ENCODE measurements at regions not wholly inside any gene's neighbourhood (a gene's known extent, or its start where the extent isn't known, plus 50 kb on each side); places are given as distances from the start of the nearest gene placed in this dataset.

DNA sequence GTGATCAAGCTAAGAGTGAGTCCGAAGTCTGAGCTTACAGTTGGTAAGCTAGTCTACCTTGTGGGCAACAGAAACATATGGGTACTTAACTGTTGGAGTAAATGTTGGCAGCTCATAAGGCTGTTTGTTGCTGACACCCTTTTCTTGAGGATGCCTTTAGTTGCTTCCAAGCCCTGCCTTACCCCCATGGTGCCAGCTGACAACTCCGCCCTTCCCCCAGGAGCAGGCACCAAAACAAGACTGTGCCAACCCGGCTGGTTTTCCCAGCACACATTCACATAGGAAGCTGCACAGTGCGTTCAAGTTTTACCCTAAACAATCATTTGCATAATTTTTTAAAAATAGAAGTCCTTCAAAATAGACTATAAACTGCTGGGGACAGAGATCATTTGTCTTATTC, 150.2 kb upstream of the LMO4 start:
- no peak overlapping the region for H3K27ac ChIP-seq (ENCODE audit: low read depth in 2 of 2, low read length in 2 of 2)
- no peaks in the 10 kb centered on the region for H3K36me3 ChIP-seq (ENCODE audit: control insufficient read depth in 2 of 2, insufficient read depth in 2 of 2, low read length in 2 of 2)
- no peak overlapping the region for H3K9ac ChIP-seq (ENCODE audit: low read depth in 1 of 2, low read length in 2 of 2)
- H3K9me3 ChIP-seq (ENCODE audit: control insufficient read depth in 2 of 2, low read length in 2 of 2): no peaks in the 10 kb centered on the region
- no peaks in the 10 kb centered on the region for H3K4me1 ChIP-seq (ENCODE audit: control insufficient read depth in 2 of 2, insufficient read depth in 2 of 2, low read length in 2 of 2)
- H3K4me3 ChIP-seq (ENCODE audit: low read length in 2 of 2): no peak overlapping the region
- H3K27me3 ChIP-seq (ENCODE audit: control insufficient read depth in 2 of 2, insufficient read depth in 2 of 2, low read length in 2 of 2): no peaks in the 10 kb centered on the region

DNA sequence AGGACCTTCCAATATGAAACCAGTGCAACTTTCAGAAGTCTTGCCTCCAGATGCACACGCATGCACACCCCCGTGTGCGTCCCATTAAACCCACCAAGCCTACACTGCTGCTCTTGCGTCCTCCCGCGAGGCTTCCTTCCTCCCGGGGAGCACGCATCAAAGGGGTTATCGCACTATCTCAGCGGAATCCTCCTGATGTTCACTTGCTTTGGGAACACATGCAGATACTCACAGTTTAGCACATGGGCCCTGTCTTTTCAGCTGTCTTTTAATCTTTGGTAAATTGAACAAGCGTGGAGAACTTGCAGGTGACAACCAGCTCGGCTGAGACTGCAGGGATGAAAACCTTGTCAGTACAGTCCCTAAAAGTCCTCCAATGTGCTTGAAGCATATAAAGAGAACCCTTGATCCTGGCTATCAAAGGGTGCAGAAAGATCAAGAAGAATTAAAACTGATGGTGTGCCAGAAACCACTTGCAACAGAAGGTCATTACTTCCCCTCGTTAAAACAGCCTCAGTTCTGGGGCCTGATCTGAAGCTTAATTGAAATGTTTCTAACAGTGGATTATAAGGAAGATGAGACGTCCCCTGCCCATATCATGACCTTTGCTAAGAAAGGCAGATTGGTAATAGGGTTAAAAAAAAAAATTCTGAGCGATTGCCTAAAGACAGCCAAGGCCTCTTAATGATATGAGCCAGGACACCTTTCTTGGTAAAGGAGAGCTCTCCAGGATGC, 149.4 kb upstream of the LMO4 start:
- H3K9me3 ChIP-seq (ENCODE audit: control insufficient read depth in 2 of 2, low read length in 2 of 2): no peaks in the 10 kb centered on the region
- H3K27ac ChIP-seq (ENCODE audit: low read depth in 2 of 2, low read length in 2 of 2): no peak overlapping the region
- no peaks in the 10 kb centered on the region for H3K27me3 ChIP-seq (ENCODE audit: control insufficient read depth in 2 of 2, insufficient read depth in 2 of 2, low read length in 2 of 2)
- H3K4me1 ChIP-seq (ENCODE audit: control insufficient read depth in 2 of 2, insufficient read depth in 2 of 2, low read length in 2 of 2): no peaks in the 10 kb centered on the region
- H3K9ac ChIP-seq (ENCODE audit: low read depth in 1 of 2, low read length in 2 of 2): no peak overlapping the region
- no peaks in the 10 kb centered on the region for H3K36me3 ChIP-seq (ENCODE audit: control insufficient read depth in 2 of 2, insufficient read depth in 2 of 2, low read length in 2 of 2)
- no peak overlapping the region for H3K4me3 ChIP-seq (ENCODE audit: low read length in 2 of 2)

- H3K4me1 ChIP-seq (ENCODE audit: control insufficient read depth in 2 of 2, insufficient read depth in 2 of 2, low read length in 2 of 2): no peaks in the 10 kb centered on the region
- no peak overlapping the region for H3K9ac ChIP-seq (ENCODE audit: low read depth in 1 of 2, low read length in 2 of 2)
- H3K9me3 ChIP-seq (ENCODE audit: control insufficient read depth in 2 of 2, low read length in 2 of 2): no peaks in the 10 kb centered on the region
Observed at GRCh38 chr1:87179851-87180519, 148.7 kb upstream of the LMO4 start.

GRCh38 chr1:87180682-87181081, 148.0 kb upstream of the LMO4 start:
- H3K27me3 ChIP-seq (ENCODE audit: control insufficient read depth in 2 of 2, insufficient read depth in 2 of 2, low read length in 2 of 2): no peaks in the 10 kb centered on the region
- H3K27ac ChIP-seq (ENCODE audit: low read depth in 2 of 2, low read length in 2 of 2): no peak overlapping the region
- no peaks in the 10 kb centered on the region for H3K4me1 ChIP-seq (ENCODE audit: control insufficient read depth in 2 of 2, insufficient read depth in 2 of 2, low read length in 2 of 2)
- no peaks in the 10 kb centered on the region for H3K9me3 ChIP-seq (ENCODE audit: control insufficient read depth in 2 of 2, low read length in 2 of 2)
- no peak overlapping the region for H3K9ac ChIP-seq (ENCODE audit: low read depth in 1 of 2, low read length in 2 of 2)
- H3K4me3 ChIP-seq (ENCODE audit: low read length in 2 of 2): no peak overlapping the region
- H3K36me3 ChIP-seq (ENCODE audit: control insufficient read depth in 2 of 2, insufficient read depth in 2 of 2, low read length in 2 of 2): no peaks in the 10 kb centered on the region

More at GRCh38 chr1:87179851-87180519, 148.7 kb upstream of the LMO4 start:
- H3K36me3 ChIP-seq (ENCODE audit: control insufficient read depth in 2 of 2, insufficient read depth in 2 of 2, low read length in 2 of 2): no peaks in the 10 kb centered on the region
- H3K27me3 ChIP-seq (ENCODE audit: control insufficient read depth in 2 of 2, insufficient read depth in 2 of 2, low read length in 2 of 2): no peaks in the 10 kb centered on the region
- H3K4me3 ChIP-seq (ENCODE audit: low read length in 2 of 2): no peak overlapping the region
- H3K27ac ChIP-seq (ENCODE audit: low read depth in 2 of 2, low read length in 2 of 2): no peak overlapping the region

DNA sequence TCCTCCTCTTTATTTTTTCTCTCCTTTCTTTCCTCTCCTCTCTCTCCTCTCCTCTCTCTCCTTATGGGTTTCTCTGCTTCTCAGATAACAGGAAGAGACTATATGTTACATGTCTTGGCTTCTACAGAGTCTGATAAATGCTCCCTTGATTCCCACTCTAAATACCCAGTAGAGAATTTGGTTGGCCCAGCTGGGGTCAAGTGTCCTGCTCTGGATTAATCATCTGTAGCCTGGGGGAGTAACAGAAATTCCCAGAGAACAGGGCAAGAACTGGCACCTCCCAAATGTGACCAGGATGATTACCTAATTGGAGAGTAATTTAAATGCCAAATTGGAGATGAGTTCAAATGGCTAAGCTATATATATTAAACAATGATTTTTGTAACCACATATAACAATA, 146.1 kb upstream of the LMO4 start:
- H3K27ac ChIP-seq (ENCODE audit: low read depth in 2 of 2, low read length in 2 of 2): no peak overlapping the region
- no peaks in the 10 kb centered on the region for H3K9me3 ChIP-seq (ENCODE audit: control insufficient read depth in 2 of 2, low read length in 2 of 2)
- no peaks in the 10 kb centered on the region for H3K4me1 ChIP-seq (ENCODE audit: control insufficient read depth in 2 of 2, insufficient read depth in 2 of 2, low read length in 2 of 2)
- no peak overlapping the region for H3K4me3 ChIP-seq (ENCODE audit: low read length in 2 of 2)
- no peak overlapping the region for H3K9ac ChIP-seq (ENCODE audit: low read depth in 1 of 2, low read length in 2 of 2)
- no peaks in the 10 kb centered on the region for H3K27me3 ChIP-seq (ENCODE audit: control insufficient read depth in 2 of 2, insufficient read depth in 2 of 2, low read length in 2 of 2)
- no peaks in the 10 kb centered on the region for H3K36me3 ChIP-seq (ENCODE audit: control insufficient read depth in 2 of 2, insufficient read depth in 2 of 2, low read length in 2 of 2)

- Histone ChIP-seq H3K9ac (ENCODE audit: low read depth in 1 of 2, low read length in 2 of 2) (no peak overlapping the region), H3K9me3 (ENCODE audit: control insufficient read depth in 2 of 2, low read length in 2 of 2) (no peaks in the 10 kb centered on the region), H3K27ac (ENCODE audit: low read depth in 2 of 2, low read length in 2 of 2) (no peak overlapping the region), H3K4me3 (ENCODE audit: low read length in 2 of 2) (no peak overlapping the region), H3K4me1 (ENCODE audit: control insufficient read depth in 2 of 2, insufficient read depth in 2 of 2, low read length in 2 of 2) (no peaks in the 10 kb centered on the region), H3K36me3 (ENCODE audit: control insufficient read depth in 2 of 2, insufficient read depth in 2 of 2, low read length in 2 of 2) (no peaks in the 10 kb centered on the region), H3K27me3 (ENCODE audit: control insufficient read depth in 2 of 2, insufficient read depth in 2 of 2, low read length in 2 of 2) (no peaks in the 10 kb centered on the region)
Observed at GRCh38 chr1:87185077-87185476, 143.6 kb upstream of the LMO4 start.

- no peaks in the 10 kb centered on the region for H3K4me1 ChIP-seq (ENCODE audit: control insufficient read depth in 2 of 2, insufficient read depth in 2 of 2, low read length in 2 of 2)
- H3K9ac ChIP-seq (ENCODE audit: low read depth in 1 of 2, low read length in 2 of 2): no peak overlapping the region
- no peaks in the 10 kb centered on the region for H3K9me3 ChIP-seq (ENCODE audit: control insufficient read depth in 2 of 2, low read length in 2 of 2)
- H3K36me3 ChIP-seq (ENCODE audit: control insufficient read depth in 2 of 2, insufficient read depth in 2 of 2, low read length in 2 of 2): no peaks in the 10 kb centered on the region
- no peaks in the 10 kb centered on the region for H3K27me3 ChIP-seq (ENCODE audit: control insufficient read depth in 2 of 2, insufficient read depth in 2 of 2, low read length in 2 of 2)
- no peak overlapping the region for H3K27ac ChIP-seq (ENCODE audit: low read depth in 2 of 2, low read length in 2 of 2)
- no peak overlapping the region for H3K4me3 ChIP-seq (ENCODE audit: low read length in 2 of 2)
Observed at GRCh38 chr1:87186346-87186745, 142.3 kb upstream of the LMO4 start.

GRCh38 chr1:87188640-87189039, 140.0 kb upstream of the LMO4 start:
- Histone ChIP-seq H3K9me3 (ENCODE audit: control insufficient read depth in 2 of 2, low read length in 2 of 2) (no peaks in the 10 kb centered on the region), H3K4me1 (ENCODE audit: control insufficient read depth in 2 of 2, insufficient read depth in 2 of 2, low read length in 2 of 2) (no peaks in the 10 kb centered on the region), H3K9ac (ENCODE audit: low read depth in 1 of 2, low read length in 2 of 2) (no peak overlapping the region), H3K27ac (ENCODE audit: low read depth in 2 of 2, low read length in 2 of 2) (no peak overlapping the region), H3K4me3 (ENCODE audit: low read length in 2 of 2) (no peak overlapping the region), H3K27me3 (ENCODE audit: control insufficient read depth in 2 of 2, insufficient read depth in 2 of 2, low read length in 2 of 2) (no peaks in the 10 kb centered on the region), H3K36me3 (ENCODE audit: control insufficient read depth in 2 of 2, insufficient read depth in 2 of 2, low read length in 2 of 2) (no peaks in the 10 kb centered on the region)

GRCh38 chr1:87190402-87190801, 138.3 kb upstream of the LMO4 start:
- Histone ChIP-seq H3K4me3 (ENCODE audit: low read length in 2 of 2) (no peak overlapping the region), H3K27ac (ENCODE audit: low read depth in 2 of 2, low read length in 2 of 2) (no peak overlapping the region), H3K4me1 (ENCODE audit: control insufficient read depth in 2 of 2, insufficient read depth in 2 of 2, low read length in 2 of 2) (no peaks in the 10 kb centered on the region), H3K9me3 (ENCODE audit: control insufficient read depth in 2 of 2, low read length in 2 of 2) (no peaks in the 10 kb centered on the region), H3K9ac (ENCODE audit: low read depth in 1 of 2, low read length in 2 of 2) (no peak overlapping the region), H3K27me3 (ENCODE audit: control insufficient read depth in 2 of 2, insufficient read depth in 2 of 2, low read length in 2 of 2) (no peaks in the 10 kb centered on the region), H3K36me3 (ENCODE audit: control insufficient read depth in 2 of 2, insufficient read depth in 2 of 2, low read length in 2 of 2) (no peaks in the 10 kb centered on the region)

DNA sequence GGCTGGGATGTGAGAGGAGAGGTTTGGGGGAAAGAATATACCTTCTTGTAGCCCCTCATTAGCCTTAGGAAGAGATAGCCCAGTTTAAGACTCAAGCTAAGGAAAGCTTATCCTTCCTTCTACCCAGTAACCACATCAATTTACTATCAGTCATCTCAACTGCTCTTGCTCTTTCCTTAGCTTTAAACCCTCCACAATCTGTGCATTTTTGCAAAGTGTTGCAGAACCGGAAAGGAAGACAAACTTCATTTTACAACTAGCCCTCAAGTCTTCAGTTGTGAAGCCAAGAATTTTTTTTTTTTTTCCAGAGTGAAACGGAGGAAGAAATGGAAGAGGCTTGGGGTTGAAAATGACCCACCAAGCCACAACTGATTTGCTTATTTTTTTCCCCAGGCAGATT, 137.0 kb upstream of the LMO4 start:
- H3K9ac ChIP-seq (ENCODE audit: low read depth in 1 of 2, low read length in 2 of 2): no peak overlapping the region
- H3K4me1 ChIP-seq (ENCODE audit: control insufficient read depth in 2 of 2, insufficient read depth in 2 of 2, low read length in 2 of 2): no peaks in the 10 kb centered on the region
- H3K27me3 ChIP-seq (ENCODE audit: control insufficient read depth in 2 of 2, insufficient read depth in 2 of 2, low read length in 2 of 2): no peaks in the 10 kb centered on the region
- no peaks in the 10 kb centered on the region for H3K9me3 ChIP-seq (ENCODE audit: control insufficient read depth in 2 of 2, low read length in 2 of 2)
- H3K36me3 ChIP-seq (ENCODE audit: control insufficient read depth in 2 of 2, insufficient read depth in 2 of 2, low read length in 2 of 2): no peaks in the 10 kb centered on the region
- no peak overlapping the region for H3K4me3 ChIP-seq (ENCODE audit: low read length in 2 of 2)
- H3K27ac ChIP-seq (ENCODE audit: low read depth in 2 of 2, low read length in 2 of 2): no peak overlapping the region

Measured in mucosa of rectum (tissue), 2 donors.